ENCODE measurements at regions not wholly inside any gene's neighbourhood (a gene's known extent, or its start where the extent isn't known, plus 50 kb on each side); places are given as distances from the start of the nearest gene placed in this dataset.
A peak's percentile ranks its signal among the peaks of the same experiment; 100 is the strongest.
"Not testable (repeated sequence)": the region's sequence is repeated elsewhere in the genome, so short reads cannot be mapped to it uniquely, and the experiment has no call there.

DNA sequence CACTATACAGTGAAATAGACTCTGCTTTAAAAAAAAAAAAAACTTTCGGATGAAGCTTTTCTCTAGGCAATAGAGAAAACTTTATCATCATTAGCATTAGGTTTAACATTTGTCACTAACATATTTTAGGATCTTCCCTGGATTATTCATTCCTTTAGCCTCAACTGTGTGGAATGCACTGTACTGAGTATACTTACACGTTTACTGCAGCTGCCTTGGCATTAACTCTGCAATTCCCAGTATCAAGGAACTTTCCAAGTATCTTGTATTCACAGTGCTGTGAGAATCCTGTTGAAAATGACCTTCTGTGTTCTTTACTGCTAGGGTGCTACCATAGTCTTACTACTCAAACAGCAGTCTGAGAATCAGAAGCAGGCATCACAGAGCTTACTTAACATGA, 328.2 kb upstream of the COL3A1 start:
- DNase-seq (ENCODE audit: low spot score), result peak; percentile 85

DNA sequence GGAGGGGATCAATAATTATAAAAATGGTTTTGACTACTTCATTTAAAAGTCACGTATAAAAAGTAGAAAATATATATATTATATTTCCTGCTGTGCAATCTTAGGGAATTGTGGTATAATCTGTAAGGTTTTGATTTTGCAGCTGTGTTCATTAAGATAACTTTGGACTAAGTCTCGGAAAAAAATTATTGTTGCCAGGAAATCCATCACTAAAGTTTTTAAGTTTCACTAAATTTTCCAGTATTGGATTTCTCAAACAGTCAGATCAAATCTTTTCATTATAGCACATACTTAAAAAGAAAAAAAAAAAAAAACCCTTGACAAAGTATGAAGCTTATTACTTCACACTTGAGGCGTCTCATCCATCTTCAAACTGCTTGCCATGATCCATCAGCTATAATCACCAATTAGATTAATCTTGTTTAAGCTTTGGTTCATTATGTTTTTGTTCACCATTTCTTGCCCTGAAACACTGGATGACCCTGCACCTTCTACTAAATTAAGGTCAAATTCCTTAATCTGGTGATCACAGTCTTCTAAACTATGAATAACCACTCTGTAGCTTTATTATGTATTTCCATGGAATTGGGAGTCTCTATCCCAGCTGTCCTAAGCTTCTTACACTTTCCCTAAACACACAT, 326.6 kb upstream of the COL3A1 start:
- no peak for DNase-seq (ENCODE audit: low spot score)

DNA sequence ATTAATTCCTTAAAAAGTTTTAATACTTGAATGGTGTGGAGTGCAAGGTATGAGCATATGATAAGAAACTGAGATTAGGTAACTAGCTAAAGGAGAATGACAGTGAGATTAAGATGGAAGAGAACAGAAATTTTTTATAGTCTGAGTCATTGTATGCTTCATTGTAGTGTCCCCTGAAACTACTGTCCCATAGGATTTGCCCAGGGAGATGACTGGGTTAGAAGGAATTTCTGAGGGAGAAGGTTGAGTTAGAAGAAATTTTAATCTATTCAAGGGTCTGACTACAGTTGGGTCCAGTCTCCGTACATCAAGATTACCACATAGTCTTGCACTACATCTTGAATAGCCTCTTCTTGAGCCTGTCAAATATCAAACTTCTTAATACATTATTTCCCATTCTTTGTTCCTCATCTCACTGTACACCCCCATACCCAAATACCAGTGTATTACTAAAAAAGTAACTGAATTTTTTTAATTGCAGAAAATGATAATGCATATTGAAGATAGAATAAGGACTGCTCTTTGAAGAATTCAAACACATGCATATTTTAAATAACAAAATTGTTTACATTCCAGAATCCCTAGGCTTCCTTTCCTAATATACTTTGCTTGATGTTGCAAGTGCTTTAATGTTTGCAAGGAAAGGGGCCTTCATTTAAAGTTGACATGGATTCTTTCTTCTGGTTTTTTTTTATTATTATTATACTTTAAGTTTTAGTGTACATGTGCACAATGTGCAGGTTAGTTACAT, 314.3 kb upstream of the COL3A1 start:
- DNase-seq (ENCODE audit: low spot score), result no peak

DNA sequence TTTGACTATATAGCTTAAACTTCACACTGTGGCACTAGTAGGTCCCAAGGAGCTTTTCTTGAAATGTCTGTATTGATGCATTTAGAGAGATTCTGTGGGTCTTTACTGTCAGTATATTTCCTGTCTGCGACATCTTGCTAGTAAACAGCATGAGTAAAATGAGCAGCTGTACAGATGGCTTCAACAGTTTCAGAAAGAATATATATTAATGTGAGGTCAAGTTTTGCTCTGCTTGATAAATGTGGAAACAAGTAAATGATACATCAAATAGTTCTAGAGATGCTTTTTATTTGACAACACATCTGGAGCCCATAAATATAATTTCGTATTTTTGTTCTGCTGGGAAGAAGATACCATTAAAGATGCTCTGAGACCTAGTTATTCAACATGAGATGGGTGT, 310.9 kb upstream of the COL3A1 start:
- no peak for DNase-seq (ENCODE audit: low spot score)

DNA sequence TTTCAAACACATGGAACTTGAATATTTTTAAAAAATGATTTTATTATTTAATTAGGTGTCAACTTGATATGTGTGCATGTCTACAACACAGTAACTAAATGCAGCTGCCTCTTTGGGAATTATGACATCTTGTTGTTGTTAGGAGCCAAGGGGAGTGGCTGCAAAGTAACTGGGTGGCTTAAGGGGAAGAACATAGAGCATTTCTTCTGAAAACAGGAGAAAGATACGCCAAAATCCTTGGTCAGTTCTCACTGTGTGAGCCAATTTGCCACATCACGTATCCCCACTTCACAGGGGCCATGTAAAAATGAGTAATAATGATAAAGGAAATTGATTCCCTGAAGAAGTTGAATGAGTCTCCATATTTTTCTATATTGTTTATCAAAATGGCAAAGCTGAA, 309.8 kb upstream of the COL3A1 start:
- peak; percentile 70 for DNase-seq (ENCODE audit: low spot score)

DNA sequence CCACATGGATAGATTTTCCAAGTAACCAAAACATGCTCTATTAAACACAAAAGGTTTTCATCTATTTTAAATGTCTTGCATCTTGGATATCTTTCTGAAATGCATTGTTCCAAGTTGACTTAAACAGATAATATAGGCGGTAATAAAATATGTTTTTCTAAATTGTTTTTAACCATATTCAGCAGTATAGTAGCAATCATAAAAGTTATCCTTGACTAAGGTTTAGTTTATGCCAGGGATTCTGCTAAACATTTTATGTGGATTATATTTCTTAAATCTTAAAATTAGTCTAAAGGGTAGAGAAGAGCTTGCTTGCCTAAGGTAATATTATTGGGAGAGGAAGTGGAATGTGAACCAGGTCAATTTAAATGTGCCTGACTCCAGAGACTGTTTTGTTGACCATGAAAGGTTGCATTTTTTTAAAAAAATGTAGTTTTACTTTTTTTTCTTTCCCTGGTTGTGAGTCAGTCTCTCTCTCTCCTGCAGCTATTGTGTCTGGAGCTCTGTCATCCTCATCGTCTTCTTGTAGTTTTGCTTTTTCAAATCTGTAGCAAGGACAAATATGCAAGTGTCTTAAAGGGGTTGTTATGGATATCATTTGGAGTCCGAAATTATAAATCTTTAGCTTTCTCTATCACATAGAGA, 309.1 kb upstream of the COL3A1 start:
- peak; percentile 73 for DNase-seq (ENCODE audit: low spot score)

DNA sequence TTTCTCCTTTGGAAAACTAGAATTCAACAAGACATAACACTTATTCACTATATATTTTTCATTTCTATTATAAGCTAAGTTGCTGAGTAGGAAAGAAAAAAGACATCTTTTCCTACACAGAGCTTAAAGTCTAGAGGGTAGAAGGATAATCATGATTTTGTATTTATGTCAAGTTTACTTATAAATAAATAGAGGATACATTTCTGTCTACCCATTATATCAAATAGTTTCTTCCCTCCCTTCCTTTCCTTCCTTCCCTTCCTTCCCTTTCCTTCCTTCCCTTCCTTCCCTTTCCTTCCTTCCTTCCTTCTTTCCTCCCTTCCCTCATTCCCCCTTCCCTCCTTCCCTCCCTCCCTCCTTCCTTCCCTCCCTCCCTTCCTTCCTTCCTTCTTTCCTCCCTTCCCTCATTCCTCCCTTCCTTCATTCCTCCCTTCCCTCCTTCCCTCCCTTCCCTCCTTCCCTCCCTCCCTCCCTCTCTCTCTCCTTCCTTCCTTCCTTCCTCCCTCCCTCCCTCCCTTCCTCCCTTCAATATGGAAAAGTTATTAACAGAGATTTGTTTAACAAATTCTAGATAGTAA, 308.4 kb upstream of the COL3A1 start:
- DNase-seq (ENCODE audit: low spot score), result no peak

DNA sequence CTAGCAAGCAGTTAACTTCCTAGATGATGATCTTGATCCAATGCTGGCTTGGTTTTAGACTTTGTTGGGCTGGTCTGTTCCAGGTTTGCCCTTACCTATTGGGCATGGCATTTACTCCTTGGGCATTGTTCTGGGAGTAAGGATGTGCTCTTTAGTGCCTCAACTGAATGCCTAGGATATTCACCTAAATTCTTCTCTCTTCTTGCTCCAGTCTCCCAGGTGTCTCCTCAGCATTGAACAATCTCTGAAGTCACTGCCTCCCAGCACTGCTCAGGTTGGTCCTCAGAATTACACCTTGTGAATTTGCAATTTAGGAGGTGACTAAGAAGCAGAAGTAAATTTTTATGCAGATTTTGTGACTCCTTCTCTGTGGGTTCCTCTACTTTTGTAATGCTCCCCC, 307.7 kb upstream of the COL3A1 start:
- DNase-seq (ENCODE audit: low spot score), result no peak

DNA sequence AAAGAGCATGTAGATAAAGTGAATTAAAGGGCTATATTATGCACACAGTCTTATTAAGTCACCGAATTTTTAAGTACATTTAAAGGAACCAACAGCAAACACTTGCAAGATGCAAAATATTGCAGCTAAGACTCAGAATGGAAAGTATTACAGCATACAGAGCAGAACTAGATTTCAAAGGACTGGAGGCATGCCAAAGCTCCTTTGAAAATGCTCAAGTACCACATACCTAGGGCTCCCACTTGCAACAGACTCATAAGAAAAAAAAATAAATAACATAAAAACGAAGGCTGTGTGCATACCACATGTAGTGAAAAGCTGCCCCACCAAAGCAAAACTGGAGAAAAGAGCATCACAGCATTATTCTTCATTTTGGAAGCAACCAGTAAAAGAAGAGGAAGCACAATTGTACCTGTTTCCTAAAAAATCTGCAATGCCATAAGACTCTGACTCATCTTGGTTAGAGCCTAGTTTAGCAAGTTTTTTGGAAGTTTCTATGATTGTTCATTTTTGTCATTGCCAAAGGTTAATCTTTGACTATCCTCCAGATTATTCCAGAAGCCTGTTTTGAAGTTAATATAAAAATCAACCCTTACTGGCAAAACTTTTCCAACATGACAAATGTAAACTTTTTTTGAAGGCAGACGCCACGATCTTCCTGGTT, 306.0 kb upstream of the COL3A1 start:
- peak; percentile 95 for DNase-seq (ENCODE audit: low spot score)

DNA sequence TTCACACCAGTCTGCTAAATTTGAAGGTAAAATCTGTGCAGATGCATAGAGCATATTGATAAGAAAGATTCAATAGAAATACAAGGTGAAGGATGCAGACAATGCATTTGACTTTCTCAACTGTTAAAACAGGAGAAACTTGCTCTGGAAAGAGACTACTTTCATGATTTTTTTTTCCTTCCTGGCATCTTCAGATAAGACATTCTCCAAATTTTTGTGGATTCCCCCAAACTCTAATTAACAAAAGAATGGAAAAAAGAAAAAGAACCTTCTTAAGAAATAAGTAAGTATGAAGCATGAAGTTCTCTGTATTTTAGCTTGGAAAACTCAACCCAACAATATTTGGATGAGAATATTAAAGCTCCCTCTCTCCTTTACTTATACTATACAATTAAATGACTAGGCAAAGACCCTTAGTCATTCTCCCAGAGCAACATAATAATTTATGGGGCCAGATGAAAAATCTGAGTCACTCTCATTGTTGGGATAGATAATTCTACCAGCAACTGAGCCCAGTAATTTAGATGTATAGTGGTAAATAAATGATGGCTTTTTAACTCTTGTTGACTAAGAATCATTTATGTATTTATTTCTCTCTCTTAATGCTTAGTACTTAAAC, 298.7 kb upstream of the COL3A1 start:
- DNase-seq (ENCODE audit: low spot score), result peak; percentile 46

DNA sequence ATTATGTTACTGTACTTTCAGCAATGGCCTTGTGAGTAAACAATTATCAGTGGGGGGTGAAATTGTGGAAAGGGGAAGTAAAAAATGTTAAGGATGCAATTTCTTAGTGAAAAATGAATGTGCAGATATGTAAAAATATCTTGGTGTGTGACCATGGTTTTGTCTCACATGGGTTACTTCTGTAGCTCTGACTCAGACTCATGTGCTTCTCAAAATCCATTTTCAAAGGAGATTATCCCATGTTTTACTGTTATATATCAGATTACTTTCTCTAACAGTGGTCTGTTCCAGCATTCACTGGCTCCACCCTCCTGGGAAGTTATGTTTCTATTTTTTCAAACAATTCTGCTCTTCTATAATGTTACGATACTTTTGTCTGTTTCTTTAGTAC, 298.2 kb upstream of the COL3A1 start:
- DNase-seq (ENCODE audit: low spot score), result peak; percentile 76

DNA sequence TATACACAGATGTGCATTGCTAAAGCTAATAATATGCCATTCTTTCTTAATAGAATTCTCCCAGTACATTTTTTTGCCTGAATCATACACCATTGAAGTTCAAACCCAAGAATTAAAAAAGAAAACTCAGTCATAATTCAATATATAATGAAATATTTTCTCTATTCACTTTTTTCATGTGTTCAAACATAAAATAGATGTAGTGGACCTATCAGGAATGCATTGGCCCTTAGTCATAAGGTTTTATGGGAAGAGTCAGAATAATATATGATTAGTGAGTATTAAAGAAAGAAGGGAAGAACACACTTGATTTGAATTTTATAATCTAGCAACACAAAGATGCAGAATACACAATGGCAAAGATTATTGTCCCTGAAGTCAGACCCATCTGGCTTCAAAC, 297.0 kb upstream of the COL3A1 start:
- no peak for DNase-seq (ENCODE audit: low spot score)

DNA sequence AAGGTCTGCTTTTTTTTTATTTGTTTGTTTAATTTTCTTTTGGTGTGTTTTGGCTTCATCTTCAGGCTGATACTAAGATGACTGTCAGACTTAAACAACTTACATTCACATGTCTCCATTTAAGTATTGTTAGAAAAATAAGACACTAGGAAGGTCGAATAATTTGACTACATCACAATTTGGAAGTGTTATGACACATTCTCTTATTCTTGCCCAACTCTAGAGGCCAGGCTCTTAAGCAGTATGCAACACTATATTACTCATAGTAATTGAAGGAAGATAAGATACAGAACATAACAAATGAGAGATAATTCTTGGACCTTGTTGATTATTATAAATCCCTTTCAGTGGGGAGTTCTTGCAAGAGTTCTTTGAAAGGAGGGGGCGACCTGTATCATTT, 295.3 kb upstream of the COL3A1 start:
- peak; percentile 63 for DNase-seq (ENCODE audit: low spot score)

DNA sequence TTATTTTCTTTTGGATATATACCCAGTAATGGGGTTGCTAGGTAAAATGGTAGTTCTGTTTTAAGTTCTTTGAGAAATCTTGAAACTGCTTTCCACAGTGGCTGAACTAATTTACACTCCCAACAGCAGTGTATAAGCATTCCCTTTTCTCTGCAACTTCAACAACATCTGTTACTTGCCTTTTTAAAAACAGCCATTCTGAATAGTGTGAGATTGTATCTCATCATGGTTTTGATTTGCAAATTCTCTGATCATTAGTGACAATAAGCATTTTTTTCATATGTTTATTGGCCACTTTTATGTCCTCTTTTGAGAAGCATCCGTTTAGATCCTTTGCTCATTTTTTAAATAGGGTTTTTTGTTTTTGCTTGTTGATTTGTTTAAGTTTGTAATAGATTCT, 291.3 kb upstream of the COL3A1 start:
- DNase-seq (ENCODE audit: low spot score), result no peak

DNA sequence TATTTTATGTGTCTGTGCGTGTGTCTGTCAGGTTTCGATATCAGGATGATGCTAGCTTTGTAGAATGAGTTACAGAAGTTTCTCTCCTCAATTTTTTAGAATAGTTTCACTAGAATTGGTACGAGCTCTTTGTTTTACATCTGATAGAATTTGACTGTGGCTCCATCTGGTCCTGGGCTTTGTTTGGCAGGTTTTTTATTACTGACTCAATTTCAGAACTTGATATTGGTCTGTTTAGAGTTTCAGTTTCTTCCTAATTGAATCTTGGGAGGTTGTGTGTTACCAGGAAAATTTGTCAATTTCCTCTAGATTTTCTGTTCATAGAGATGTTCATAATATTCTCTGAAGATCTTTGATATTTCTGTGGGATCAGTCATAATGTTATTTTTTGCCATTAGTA, 289.4 kb upstream of the COL3A1 start:
- no peak for DNase-seq (ENCODE audit: low spot score)

DNA sequence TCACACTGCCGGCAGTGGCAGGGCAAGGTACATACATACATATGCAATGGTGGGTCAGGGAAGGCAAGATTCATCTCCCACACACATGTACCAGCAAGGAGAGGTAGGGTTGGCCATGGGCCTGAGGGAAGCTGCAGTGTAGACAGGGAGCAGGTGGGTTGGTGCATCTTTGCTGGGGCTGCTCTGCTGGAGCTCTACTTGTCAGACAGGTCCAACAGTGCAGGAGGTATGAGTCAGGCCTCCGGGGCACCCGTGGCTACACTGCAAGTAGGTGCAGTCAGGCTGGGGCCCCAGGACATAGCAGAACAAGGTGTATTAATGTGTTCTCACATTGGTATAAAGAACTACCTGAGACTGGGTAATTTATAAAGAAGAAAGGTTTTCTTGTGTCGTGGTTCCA, 281.1 kb upstream of the COL3A1 start:
- peak; percentile 37 for DNase-seq (ENCODE audit: low spot score)

DNA sequence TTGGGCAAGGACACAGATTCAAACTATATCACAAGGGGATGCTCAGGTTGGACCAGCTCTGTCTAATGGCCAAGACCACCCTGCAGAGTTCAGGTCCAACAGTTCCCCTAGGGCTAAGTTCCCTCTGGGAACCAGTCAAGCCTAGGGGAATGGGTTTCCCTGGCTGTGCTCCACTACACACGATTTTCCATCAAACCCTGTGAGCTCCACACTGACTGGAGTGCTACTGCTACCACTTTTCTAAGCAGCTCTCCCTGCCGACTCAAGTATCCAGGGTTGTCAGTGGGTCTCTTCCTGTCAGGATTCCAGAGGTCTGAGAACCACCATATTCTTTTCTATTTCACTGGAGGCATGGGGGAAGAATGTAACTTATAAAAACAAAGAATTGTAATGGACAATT, 280.4 kb upstream of the COL3A1 start:
- no peak for DNase-seq (ENCODE audit: low spot score)

DNA sequence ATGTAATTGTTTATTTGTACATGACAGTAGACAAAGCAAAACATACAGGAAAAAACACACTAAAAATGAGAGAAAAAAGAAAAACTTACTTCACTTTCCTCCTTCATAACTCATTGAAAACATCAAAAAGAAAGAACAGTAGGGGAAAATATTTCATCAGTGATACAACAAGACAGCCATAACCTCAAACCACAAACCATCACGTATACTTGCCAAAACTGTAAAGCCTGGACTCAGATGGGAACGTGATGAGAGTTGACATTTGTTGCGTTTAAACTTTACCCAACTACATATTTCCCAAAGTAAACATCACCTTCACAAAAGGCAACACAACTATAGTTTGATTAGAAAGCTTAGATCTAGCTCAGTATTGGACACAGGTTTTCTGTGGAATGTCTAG, 278.2 kb upstream of the COL3A1 start:
- DNase-seq (ENCODE audit: low spot score), result peak; percentile 44

DNA sequence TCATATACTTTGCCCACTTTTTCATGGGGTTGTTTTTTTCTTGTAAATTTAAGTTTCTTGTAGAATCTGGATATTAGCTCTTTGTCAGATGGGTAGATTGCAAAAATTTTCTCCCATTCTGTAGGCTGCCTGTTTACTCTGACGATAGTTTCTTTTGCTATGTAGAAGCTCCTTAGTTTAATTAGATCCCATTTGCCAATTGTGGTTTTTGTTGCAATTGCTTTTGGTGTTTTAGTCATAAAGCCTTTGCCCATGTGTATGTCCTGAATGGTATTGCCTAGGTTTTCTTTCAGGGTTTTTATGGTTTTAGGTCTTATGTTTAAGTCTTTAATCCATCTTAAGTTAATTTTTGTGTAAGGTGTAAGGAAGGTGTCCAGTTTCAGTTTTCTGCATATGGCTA, 276.0 kb upstream of the COL3A1 start:
- not testable (repeated sequence) for DNase-seq (ENCODE audit: low spot score)

DNA sequence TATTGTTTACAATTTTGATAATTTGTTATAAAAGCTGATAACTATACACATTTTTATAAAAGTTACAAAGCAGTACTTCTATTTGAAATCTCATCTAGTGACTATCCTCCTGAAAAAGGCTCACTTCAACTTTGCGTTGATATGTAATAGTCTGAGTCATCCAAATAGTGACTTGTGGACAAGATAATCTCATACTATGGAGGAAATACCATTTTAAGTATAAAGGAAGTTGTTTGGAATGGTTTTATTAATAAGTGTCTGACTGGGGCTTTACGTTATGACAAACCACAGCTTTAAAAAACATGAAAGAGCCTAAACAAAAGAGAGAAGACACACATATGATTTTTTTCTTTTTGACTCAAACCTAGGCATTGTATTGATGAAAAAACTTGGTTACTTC, 272.3 kb upstream of the COL3A1 start:
- peak; percentile 75 for DNase-seq (ENCODE audit: low spot score)

DNA sequence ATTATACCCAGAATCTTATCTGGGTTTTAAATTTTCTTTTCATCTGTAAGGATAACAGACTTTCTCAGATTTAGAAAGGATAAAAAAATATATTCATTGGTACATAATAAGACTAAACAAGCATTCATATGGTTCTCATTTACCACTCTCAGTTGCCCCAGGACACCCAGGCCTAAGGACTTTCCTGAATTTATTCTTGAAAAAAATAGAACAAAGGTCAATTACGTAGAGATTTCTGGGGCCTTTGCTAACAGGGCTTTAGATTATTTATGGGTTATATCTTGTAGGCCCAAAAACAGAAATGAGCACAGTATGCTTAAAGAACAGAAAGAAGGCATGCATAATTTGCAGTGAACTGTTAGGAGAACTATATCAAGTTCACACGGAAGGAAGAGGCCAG, 269.0 kb upstream of the COL3A1 start:
- peak; percentile 82 for DNase-seq (ENCODE audit: low spot score)

DNA sequence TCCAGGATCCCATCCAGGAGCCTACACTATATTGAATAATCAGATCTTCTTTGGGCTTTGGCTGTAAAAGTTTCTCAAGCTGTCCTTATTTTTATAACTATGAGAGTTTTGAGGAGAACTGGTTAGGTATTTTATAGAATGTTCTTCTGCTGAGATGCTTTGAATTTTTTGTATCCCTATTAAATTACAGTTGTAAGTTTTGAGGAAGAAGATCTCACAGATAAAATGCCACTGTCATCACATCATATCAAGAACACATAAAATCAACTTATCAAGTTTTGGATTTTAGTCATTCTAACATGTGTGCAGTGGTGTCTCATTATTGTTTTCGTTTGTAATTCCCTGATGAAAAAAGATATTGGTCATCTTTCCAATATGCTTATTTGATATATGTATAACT, 260.2 kb upstream of the COL3A1 start:
- no peak for DNase-seq (ENCODE audit: low spot score)
